ENCODE measurements at regions not wholly inside any gene's neighbourhood (a gene's known extent, or its start where the extent isn't known, plus 50 kb on each side); places are given as distances from the start of the nearest gene placed in this dataset.
"Not testable (repeated sequence)": the region's sequence is repeated elsewhere in the genome, so short reads cannot be mapped to it uniquely, and the experiment has no call there.

GRCh38 chr5:96493219-96493790, 60.3 kb upstream of the PCSK1 start:
- peak in 1 of 2 experiments; percentile 45 for DNase-seq (ENCODE audit: low read depth in 1 of 2, low spot score in 1 of 2)

GRCh38 chr5:96495412-96495811, 62.4 kb upstream of the PCSK1 start:
- H3K27ac ChIP-seq, result peak overlapping the region in 1 of 2 experiments; percentile 4; a peak in 1 of 6 replicates
- H3K4me1 ChIP-seq, result peaks cover 18% of the 10 kb centered on the region
- ATAC-seq; H3K4me2 ChIP-seq; H3K9me3 ChIP-seq; FAIRE-seq; POLR2A ChIA-PET; CTCF ChIA-PET; H3K4me3 ChIP-seq; DNase-seq (ENCODE audit: low read depth in 1 of 2, low spot score in 1 of 2): not testable (repeated sequence)
- 71% methylated on average over 1 of the region's 1 CpG for WGBS (ENCODE audit: missing lambda C conversion rate)

More at GRCh38 chr5:96493219-96493790, 60.3 kb upstream of the PCSK1 start:
- WGBS (ENCODE audit: missing lambda C conversion rate), result 43% methylated on average over 3 of the region's 3 CpGs
- ATAC-seq (peak; percentile 43 to 61; a peak in 5 of 6 replicates), FAIRE-seq (no peak)
- ChIA-PET POLR2A (no interaction called here), CTCF (interaction anchor here (0.7 to 0.9 kb wide), 2 partner anchors 17 to 108 kb away, joined by 3 read pairs; no protein-coding TSS in a partner anchor)
- Histone ChIP-seq H3K27ac (peak overlapping the region; percentile 83 to 86), H3K4me1 (peaks cover 19% of the 10 kb centered on the region), H3K4me2 (peak overlapping the region; percentile 35), H3K9me3 (peaks cover 6% of the 10 kb centered on the region; the same call in 1 of the 3 replicates), H3K4me3 (no peak overlapping the region)
- TF ChIP-seq HEYL (CRISPR knock-in tag; IDR thresholded peaks at IDR 0.05), result peak; percentile 51; the same call in 1 of the 2 replicates
- TF ChIP-seq RNF2 (IDR thresholded peaks at IDR 0.05; ENCODE audit: borderline replicate concordance, low read depth), result no peak
- no peak for TF ChIP-seq MAX (IDR thresholded peaks at IDR 0.05)
- TF ChIP-seq EHMT2 (IDR thresholded peaks at IDR 0.05; ENCODE audit: low read depth), result peak; percentile 58; the same call in 1 of the 2 replicates
- TF ChIP-seq HOXA7 (CRISPR knock-in tag; IDR thresholded peaks at IDR 0.05), result no peak

GRCh38 chr5:96497027-96497426, 64.0 kb upstream of the PCSK1 start:
- H3K4me3 ChIP-seq; ATAC-seq; H3K27ac ChIP-seq; H3K4me2 ChIP-seq; CTCF ChIA-PET; POLR2A ChIA-PET; FAIRE-seq; DNase-seq (ENCODE audit: low read depth in 1 of 2, low spot score in 1 of 2): not testable (repeated sequence)
- 94% methylated on average over 1 of the region's 1 CpG for WGBS (ENCODE audit: missing lambda C conversion rate)
- peaks cover 14% of the 10 kb centered on the region for H3K4me1 ChIP-seq
- H3K9me3 ChIP-seq, result peaks cover 11% of the 10 kb centered on the region; the same call in 1 of the 3 replicates

GRCh38 chr5:96499753-96500345, 66.8 kb upstream of the PCSK1 start:
- TF ChIP-seq ZNF302 (CRISPR knock-in tag; IDR thresholded peaks at IDR 0.05), result no peak
- no peak for TF ChIP-seq CBX2 (IDR thresholded peaks at IDR 0.05; ENCODE audit: borderline replicate concordance, low read depth)
- TF ChIP-seq JUN (IDR thresholded peaks at IDR 0.05), result no peak
- no peak for TF ChIP-seq TFCP2L1 (CRISPR knock-in tag; IDR thresholded peaks at IDR 0.05)
- no peak for TF ChIP-seq ZFP36 (IDR thresholded peaks at IDR 0.05; ENCODE audit: borderline replicate concordance, partially characterized antibody)
- no peak for TF ChIP-seq POLR2AphosphoS2 (conservative IDR thresholded peaks at IDR 0.05; ENCODE audit: low read length)
- no peak for TF ChIP-seq HEYL (CRISPR knock-in tag; IDR thresholded peaks at IDR 0.05)
- TF ChIP-seq REST (IDR thresholded peaks at IDR 0.05), result no peak
- TF ChIP-seq BHLHE40 (IDR thresholded peaks at IDR 0.05; ENCODE audit: low read depth, low read length), result no peak
- no peak for TF ChIP-seq HOXA7 (CRISPR knock-in tag; IDR thresholded peaks at IDR 0.05)
- no peak for TF ChIP-seq HDAC2 (IDR thresholded peaks at IDR 0.05)
- TF ChIP-seq RAD21 (conservative IDR thresholded peaks at IDR 0.05 in 1 of 2, IDR thresholded peaks at IDR 0.05 in 1 of 2), result no peak
- TF ChIP-seq MAFK (IDR thresholded peaks at IDR 0.05; ENCODE audit: partially characterized antibody), result no peak
- no peak for TF ChIP-seq PHF8 (IDR thresholded peaks at IDR 0.05; ENCODE audit: borderline replicate concordance, low read depth)
- TF ChIP-seq SREBF2 (IDR thresholded peaks at IDR 0.05), result no peak
- TF ChIP-seq BCL3 (IDR thresholded peaks at IDR 0.05), result no peak
- no peak for TF ChIP-seq ELK1 (IDR thresholded peaks at IDR 0.05; ENCODE audit: low read depth, low read length)
- H3K4me1 ChIP-seq, result no peaks in the 10 kb centered on the region
- no peak for ATAC-seq
- no peak overlapping the region for H3K4me3 ChIP-seq
- 0 out of 3 replicates have a peak, but pooled peaks cover 5% of the 10 kb centered on the region for H3K9me3 ChIP-seq
- ChIA-PET CTCF (interaction anchor here (1.0 kb wide), 1 partner anchor 102 kb away, joined by 3 read pairs; no protein-coding TSS in a partner anchor), POLR2A (no interaction called here)
- no peak overlapping the region for H3K4me2 ChIP-seq
- DNase-seq (ENCODE audit: low read depth in 1 of 2, low spot score in 1 of 2), result no peak
- FAIRE-seq, result no peak
- H3K27ac ChIP-seq, result peak overlapping the region in 1 of 2 experiments; percentile 50; a peak in 3 of 6 replicates
- WGBS (ENCODE audit: missing lambda C conversion rate), result 60% methylated on average over 8 of the region's 8 CpGs
